ENCODE measurements at regions not wholly inside any gene's neighbourhood (a gene's known extent, or its start where the extent isn't known, plus 50 kb on each side); places are given as distances from the start of the nearest gene placed in this dataset.
"Not testable (repeated sequence)": the region's sequence is repeated elsewhere in the genome, so short reads cannot be mapped to it uniquely, and the experiment has no call there.

DNA sequence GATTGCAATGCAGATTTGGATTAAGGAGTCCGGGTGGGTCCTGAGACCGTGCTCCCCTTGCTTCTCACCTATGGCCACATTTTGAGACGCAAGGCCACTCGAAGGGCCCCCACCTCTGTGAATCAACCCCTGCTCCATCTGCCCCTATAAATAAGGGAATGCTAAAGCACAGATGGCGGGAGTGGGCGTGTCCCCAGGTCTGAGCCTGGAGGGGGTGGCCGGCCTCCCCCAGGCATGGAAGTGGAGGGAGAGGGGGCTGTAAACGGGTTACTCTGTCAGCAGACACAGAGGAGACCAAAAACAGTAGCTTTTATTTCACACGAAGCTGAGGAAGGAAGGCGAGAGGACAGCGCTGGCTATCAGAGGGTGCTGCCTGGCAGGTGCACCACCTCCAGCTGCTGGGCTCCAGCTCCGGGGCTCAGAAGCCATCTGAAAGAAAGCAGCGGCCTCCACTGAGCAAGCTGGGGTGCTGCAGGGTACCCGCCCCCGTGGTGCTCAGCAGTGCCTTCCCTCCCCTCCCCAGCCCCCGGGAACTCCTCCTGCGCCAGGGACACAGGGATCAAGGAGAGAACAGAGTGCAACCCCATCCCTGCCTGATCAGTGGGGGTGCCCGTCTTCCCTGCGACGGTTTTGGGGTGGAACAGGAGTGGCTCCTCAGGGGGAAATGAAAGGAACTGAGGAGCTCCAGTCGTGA, 56.7 kb upstream of the RAB6C start:
- TF ChIP-seq CTCF (IDR thresholded peaks at IDR 0.05; ENCODE audit: low read depth, low read length): no peak
- TF ChIP-seq EZH2phosphoT487 (IDR thresholded peaks at IDR 0.05; ENCODE audit: low read depth): no peak
- H3K4me3 ChIP-seq (ENCODE audit: low read length): peak overlapping the region; percentile 64
- H3K4me2 ChIP-seq (ENCODE audit: low read length): peak overlapping the region; percentile 85

GRCh38 chr2:129923265-129924091, 56.0 kb upstream of the RAB6C start:
- H3K36me3 ChIP-seq (replicated peaks; ENCODE audit: low read depth, low read length): no peaks in the 10 kb centered on the region
- peak overlapping the region; percentile 64 for H3K4me3 ChIP-seq (ENCODE audit: low read length)
- 0 out of 2 replicates have a peak, but pooled peaks cover 6% of the 10 kb centered on the region for H3K27me3 ChIP-seq (ENCODE audit: low read depth, low read length)
- TF ChIP-seq EZH2phosphoT487 (IDR thresholded peaks at IDR 0.05; ENCODE audit: low read depth) (no peak), CTCF (IDR thresholded peaks at IDR 0.05; ENCODE audit: low read depth, low read length) (peak; percentile 49)
- peak overlapping the region; percentile 85 for H3K4me2 ChIP-seq (ENCODE audit: low read length)
- no peaks in the 10 kb centered on the region for H3K79me2 ChIP-seq (ENCODE audit: low read length)
- H3K9me3 ChIP-seq (ENCODE audit: insufficient read depth, low read length): peaks cover 6% of the 10 kb centered on the region
- no peak overlapping the region for H3K9ac ChIP-seq (ENCODE audit: low read length)
- no peaks in the 10 kb centered on the region for H4K20me1 ChIP-seq (ENCODE audit: insufficient read depth, low read length)
- peak overlapping the region; percentile 45; the same call in 1 of the 2 replicates for H2AFZ ChIP-seq (ENCODE audit: low read depth, low read length)
- peaks cover 5% of the 10 kb centered on the region for H3K4me1 ChIP-seq (ENCODE audit: low read length)
- H3K27ac ChIP-seq (ENCODE audit: low read length): no peak overlapping the region

More for the DNA sequence above, 56.7 kb upstream of the RAB6C start:
- H3K27me3 ChIP-seq (ENCODE audit: low read depth, low read length): 0 out of 2 replicates have a peak, but pooled peaks cover 6% of the 10 kb centered on the region
- no peaks in the 10 kb centered on the region for H3K79me2 ChIP-seq (ENCODE audit: low read length)
- no peaks in the 10 kb centered on the region for H4K20me1 ChIP-seq (ENCODE audit: insufficient read depth, low read length)
- peaks cover 5% of the 10 kb centered on the region for H3K4me1 ChIP-seq (ENCODE audit: low read length)
- H3K9me3 ChIP-seq (ENCODE audit: insufficient read depth, low read length): peaks cover 9% of the 10 kb centered on the region
- no peak overlapping the region for H3K27ac ChIP-seq (ENCODE audit: low read length)
- H3K9ac ChIP-seq (ENCODE audit: low read length): no peak overlapping the region
- no peaks in the 10 kb centered on the region for H3K36me3 ChIP-seq (replicated peaks; ENCODE audit: low read depth, low read length)
- peak overlapping the region; percentile 45; the same call in 1 of the 2 replicates for H2AFZ ChIP-seq (ENCODE audit: low read depth, low read length)

DNA sequence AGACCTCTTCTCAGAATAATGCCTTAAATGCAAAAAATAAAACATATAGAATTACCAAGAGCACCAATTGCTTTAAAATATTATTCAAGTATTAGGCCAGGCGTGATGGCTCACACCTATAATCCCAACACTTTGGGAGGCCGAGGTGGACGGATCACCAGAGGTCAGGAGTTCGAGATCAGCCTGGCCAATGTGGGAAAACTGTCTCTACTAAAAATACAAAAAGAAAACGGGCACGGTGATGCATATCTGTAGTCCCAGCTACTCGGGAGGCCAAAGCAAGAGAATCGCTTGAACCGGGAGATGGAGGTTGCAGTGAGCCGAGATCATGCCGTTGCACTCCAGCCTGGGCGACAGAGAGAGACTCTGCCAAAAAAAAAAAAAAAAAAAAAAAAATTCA, 55.4 kb upstream of the RAB6C start:
- H4K20me1 ChIP-seq (ENCODE audit: insufficient read depth, low read length); H3K4me3 ChIP-seq (ENCODE audit: low read length); H3K79me2 ChIP-seq (ENCODE audit: low read length); H3K4me2 ChIP-seq (ENCODE audit: low read length); H2AFZ ChIP-seq (ENCODE audit: low read depth, low read length); H3K27me3 ChIP-seq (ENCODE audit: low read depth, low read length); H3K36me3 ChIP-seq (replicated peaks; ENCODE audit: low read depth, low read length); H3K9ac ChIP-seq (ENCODE audit: low read length); H3K27ac ChIP-seq (ENCODE audit: low read length); H3K4me1 ChIP-seq (ENCODE audit: low read length); H3K9me3 ChIP-seq (ENCODE audit: insufficient read depth, low read length): not testable (repeated sequence)

DNA sequence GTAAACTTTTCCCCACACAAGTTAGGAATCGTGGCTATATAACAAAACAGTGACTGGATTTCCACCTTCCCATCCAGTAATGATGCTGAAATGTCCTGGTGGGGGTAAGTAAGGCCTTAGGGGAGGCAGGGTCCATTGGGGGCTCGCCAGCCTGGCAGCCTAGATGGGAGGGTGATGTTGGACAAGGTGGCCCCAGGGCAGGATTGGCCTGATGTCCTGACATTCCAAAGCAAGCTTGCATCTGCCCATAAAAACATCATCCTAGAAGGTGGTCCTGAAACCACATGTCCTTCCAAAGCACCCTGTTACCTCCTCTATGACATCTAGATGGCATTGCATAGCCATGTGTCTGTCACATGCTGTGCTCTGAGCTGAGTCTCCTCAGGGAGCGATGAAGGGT, 54.1 kb upstream of the RAB6C start:
- H3K9ac ChIP-seq (ENCODE audit: low read length): no peak overlapping the region
- H3K27me3 ChIP-seq (ENCODE audit: low read depth, low read length): 0 out of 2 replicates have a peak, but pooled peaks cover 6% of the 10 kb centered on the region
- H3K27ac ChIP-seq (ENCODE audit: low read length): no peak overlapping the region
- TF ChIP-seq EZH2phosphoT487 (IDR thresholded peaks at IDR 0.05; ENCODE audit: low read depth): no peak
- no peak for TF ChIP-seq CTCF (IDR thresholded peaks at IDR 0.05; ENCODE audit: low read depth, low read length)
- H2AFZ ChIP-seq (ENCODE audit: low read depth, low read length): no peak overlapping the region
- H3K4me2 ChIP-seq (ENCODE audit: low read length): no peak overlapping the region
- H3K9me3 ChIP-seq (ENCODE audit: insufficient read depth, low read length): no peaks in the 10 kb centered on the region
- H3K79me2 ChIP-seq (ENCODE audit: low read length): no peaks in the 10 kb centered on the region
- no peaks in the 10 kb centered on the region for H4K20me1 ChIP-seq (ENCODE audit: insufficient read depth, low read length)
- no peaks in the 10 kb centered on the region for H3K36me3 ChIP-seq (replicated peaks; ENCODE audit: low read depth, low read length)
- peaks cover 5% of the 10 kb centered on the region for H3K4me1 ChIP-seq (ENCODE audit: low read length)
- H3K4me3 ChIP-seq (ENCODE audit: low read length): no peak overlapping the region
